HG03521 (cell line): ENCODE measurements at regions not wholly inside any gene's neighbourhood (a gene's known extent, or its start where the extent isn't known, plus 50 kb on each side); places are given as distances from the start of the nearest gene placed in this dataset.

Source experiments
- ATAC-seq: cut with Tn5 transposase; IDR thresholded peaks from one replicate; pipeline ENCODE4 v1.9.1; 2021; ENCODE audit warnings: mild to moderate bottlenecking, moderate library complexity; ENCODE audit not compliant: unreplicated experiment

GRCh38 chr1:90412563-90412962 lies 304.5 kb downstream of the BARHL2 start:
- ATAC-seq = no peak

DNA sequence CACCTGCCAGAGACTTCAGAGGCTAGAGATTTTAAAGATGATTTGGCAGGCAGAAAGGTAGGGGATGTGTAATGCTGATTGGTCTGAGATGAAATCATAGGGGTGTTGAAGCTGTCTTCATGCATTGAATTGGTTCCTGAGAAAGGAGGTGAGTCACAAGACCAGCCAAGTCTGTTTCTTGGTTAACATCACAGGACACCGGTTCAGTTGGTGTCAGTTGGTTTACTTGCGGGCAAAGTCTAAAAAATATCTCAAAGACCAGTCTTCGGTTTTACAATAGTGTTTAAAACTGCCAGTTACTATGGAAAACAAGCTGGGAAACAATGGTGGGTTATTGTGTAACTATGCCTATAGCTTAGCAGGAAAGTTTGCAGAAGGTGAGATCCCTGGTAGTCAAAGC lies 305.9 kb downstream of the BARHL2 start:
- ATAC-seq = no peak

DNA sequence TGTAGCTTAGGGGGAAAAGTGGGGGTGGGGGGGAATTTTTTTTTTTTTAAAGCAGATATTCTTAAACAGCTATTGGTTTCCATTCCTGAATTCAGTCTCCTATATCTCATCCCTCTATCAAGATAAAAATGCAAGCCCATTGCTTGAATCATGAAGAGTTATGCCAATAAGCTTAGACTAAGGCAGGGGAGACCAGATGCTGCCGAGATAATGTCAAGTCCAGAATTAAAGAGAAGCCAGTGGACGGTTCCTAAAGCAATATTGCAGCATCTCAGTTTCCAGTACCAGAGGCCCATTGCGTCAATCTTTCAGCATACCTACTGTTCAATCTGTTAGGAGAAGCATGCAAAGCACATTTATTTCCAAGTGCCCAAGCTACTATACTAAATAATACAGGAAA lies 309.4 kb downstream of the BARHL2 start:
- no peak for ATAC-seq

DNA sequence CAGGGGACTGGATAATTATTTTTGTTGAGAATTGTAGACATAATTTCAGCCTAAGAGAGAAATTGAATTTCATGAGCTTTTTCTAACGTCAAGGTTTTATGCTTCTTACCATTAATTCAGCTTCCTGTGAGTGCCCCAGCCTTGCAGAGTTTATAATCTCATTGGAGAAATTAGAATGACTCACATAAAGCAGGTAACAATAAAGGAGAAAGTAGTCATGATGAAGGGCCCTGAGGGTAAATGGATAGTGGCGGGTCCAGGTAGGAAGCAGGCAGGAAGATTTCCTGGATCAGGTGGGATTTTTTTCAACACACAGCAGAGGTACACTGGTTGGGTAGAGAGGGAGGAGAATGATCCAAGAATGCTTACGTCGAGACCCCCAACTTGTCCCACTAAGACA lies 311.4 kb downstream of the BARHL2 start:
- no peak for ATAC-seq

DNA sequence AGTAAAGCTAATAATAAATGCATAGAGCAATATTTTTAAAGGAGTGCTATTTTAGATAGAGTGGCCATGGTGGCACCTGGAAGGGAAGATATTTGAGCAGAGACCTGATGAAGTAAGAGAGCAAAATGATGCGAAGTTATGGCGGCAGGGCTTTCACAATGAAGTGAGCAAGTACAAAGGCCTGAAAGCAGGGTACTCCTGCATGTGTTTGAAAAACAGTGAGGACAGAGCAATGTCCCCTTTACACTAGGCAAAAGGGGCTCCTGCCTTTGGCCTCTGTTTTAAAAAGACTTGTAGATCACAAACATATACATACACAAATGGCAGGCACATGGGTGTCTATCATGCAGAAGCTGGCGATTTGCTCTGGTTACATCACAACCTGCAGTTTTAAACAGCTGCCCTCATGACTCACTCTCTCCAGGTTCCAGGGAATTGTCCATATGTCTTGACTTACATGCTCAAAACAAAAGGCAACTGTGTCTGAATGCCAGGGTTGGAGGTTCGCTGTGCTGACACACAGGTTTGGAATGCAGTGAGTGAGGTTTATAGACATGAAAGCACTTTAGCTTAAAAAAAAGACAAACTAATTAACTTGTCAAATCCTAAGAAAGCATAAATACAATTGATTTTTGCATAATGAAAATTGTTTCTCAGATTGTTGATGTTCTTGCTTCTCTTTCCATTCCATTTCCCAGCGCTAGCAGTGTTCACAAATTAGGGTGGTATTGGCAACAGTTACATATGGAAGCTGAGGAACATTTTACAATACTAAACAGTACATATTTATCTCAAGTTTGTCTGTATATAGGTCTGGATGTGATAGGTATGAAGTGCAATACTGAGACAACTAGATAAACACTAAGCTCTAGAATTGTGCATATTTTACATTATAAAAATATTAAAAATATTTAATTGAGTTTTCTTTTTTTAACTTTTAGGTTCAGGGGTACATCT lies 313.9 kb downstream of the BARHL2 start:
- no peak for ATAC-seq

GRCh38 chr1:90400131-90400530 lies 317.0 kb downstream of the BARHL2 start:
- ATAC-seq = no peak

DNA sequence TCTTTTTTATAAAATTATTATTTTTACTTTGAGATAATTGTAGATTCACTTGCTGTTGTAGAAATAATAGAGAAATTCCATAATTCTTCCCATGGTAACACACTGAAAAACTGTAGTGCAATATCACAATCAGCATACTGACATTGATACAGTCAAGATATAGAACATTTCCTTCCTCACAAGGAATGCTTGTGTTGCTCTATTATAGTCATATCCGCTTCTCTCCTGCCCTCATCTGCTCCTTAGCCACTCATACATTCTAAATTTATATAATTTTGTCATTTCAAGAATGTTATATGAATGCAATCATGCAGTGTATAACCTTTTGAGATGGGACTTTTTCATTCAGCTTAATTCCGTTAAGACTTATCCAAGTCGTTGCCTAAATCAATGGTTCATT lies 320.2 kb downstream of the BARHL2 start:
- no peak for ATAC-seq

DNA sequence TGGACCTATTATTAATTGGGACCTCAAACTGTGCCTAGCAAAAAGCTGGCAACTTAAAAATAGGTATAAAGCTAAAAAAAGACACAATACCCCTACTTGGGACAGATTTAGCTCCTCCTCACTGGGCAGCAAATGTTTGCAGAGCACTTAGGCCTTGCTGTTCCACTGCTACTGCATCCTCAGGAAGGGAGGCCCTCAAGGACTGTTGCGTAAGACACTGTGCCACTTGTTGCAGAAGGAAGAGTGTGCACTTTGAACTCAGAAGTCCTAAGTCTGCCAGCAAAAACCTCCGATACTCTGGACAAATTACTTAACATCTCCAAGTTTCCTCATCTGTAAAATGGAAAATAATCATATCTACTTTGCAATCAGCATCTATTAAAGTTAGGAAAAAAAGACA lies 322.9 kb downstream of the BARHL2 start:
- ATAC-seq = no peak

- no peak for ATAC-seq
Observed at GRCh38 chr1:90393025-90393424, 324.1 kb downstream of the BARHL2 start.

- ATAC-seq = no peak
Observed at GRCh38 chr1:90391126-90391525, 326.0 kb downstream of the BARHL2 start.

GRCh38 chr1:90387805-90388204 lies 329.3 kb downstream of the BARHL2 start:
- no peak for ATAC-seq

GRCh38 chr1:90386899-90387720 lies 330.0 kb downstream of the BARHL2 start:
- no peak for ATAC-seq

DNA sequence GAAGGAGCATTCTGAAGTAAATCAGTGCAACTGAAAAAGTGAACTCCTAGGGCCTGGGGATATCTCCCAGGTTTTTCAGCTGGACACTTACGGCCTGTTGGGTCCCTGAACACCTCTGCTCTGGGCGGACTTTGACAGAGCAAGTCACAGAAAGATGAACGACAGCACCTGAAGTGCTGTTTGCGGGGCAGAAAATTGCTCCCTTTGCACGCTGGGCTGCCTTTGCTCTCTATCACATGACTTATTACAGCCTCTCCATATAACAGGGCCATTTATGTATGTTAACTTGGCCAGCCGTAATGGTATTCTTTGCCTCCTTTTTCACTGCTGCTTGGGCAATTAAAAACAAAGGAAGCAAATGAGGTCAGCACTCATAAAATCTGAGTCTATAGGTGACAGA lies 332.9 kb downstream of the BARHL2 start:
- ATAC-seq = no peak

DNA sequence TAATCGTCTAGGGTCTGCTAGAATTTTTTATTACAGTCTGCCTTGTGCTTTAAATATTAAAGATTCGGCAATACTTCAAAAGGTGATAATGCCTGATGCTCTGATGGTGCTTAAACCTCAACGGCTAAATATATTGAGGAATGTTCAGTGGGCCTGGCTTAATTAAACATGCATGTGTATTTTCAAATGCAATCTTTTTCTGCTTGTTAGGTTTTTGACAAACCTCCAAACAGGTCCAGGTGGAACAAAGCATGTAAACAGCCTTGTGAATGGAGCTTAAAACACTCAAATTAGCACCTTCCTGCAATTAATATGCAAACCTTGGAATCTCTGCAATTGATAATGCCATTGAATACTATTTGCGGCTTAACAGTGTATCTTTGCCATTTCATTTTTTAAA lies 334.9 kb downstream of the BARHL2 start:
- ATAC-seq = no peak

DNA sequence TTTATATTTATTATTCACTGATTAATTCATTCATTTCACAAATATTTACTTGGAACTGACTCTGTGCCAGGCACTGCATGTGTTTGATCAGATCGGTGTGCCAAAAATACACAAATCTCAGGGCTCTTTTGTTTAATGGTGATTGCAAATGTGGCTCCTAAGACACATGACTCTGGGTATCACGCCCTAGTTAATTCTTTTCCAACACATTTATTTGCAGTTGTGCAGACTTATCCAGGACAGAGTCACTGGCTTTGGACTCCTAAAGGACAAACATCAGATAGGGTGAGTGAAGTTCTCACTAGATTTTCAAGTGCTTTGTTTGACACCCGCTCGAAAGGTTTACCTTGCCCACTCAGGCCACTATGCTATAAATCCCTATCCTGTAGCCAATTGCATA lies 335.5 kb downstream of the BARHL2 start:
- ATAC-seq = no peak

- no peak for ATAC-seq
Observed at GRCh38 chr1:90371448-90371813, 345.7 kb downstream of the BARHL2 start.

- no peak for ATAC-seq
Observed at GRCh38 chr1:90370686-90371447, 346.2 kb downstream of the BARHL2 start.

- ATAC-seq = no peak
Observed at GRCh38 chr1:90362163-90362562, 354.9 kb downstream of the BARHL2 start.

GRCh38 chr1:90361026-90361425 lies 356.1 kb downstream of the BARHL2 start:
- no peak for ATAC-seq

DNA sequence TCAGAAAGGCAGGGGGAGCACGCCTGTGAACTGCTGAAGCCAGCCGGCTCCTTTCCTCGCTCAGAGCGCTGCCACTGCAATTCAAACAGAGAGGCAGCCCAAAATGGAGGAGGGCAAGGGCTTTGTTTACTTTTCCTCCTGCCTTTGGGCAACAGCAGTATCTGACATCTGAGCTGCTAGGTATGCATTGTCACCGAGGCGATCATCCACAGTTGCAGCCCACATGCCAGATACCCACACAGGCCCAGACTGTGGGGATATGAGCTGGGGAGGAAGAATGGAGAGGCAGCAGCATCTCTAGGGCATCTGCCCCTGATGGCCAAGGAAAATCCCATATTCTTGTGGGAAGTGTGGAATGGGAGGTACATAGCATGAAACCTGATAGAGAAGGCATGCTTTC lies 357.1 kb downstream of the BARHL2 start:
- no peak for ATAC-seq

- ATAC-seq = no peak
Observed at GRCh38 chr1:90358448-90358847, 358.7 kb downstream of the BARHL2 start.
